Osteocyte (in vitro differentiated cells): ENCODE measurements at regions not wholly inside any gene's neighbourhood (a gene's known extent, or its start where the extent isn't known, plus 50 kb on each side); places are given as distances from the start of the nearest gene placed in this dataset.

Experiments
- DNase-seq: peaks from one replicate; pipeline ENCODE4 v3.0.0; 2021; ENCODE audit warnings: mixed read lengths; ENCODE audit not compliant: unreplicated experiment; ENCODE audit errors: extremely low spot score
- H3K27ac Mint-ChIP-seq: one replicate; pipeline ENCODE4 v1.8.0; 2021; ENCODE audit warnings: mild to moderate bottlenecking, mixed read lengths; ENCODE audit not compliant: unreplicated experiment
- H3K27me3 Mint-ChIP-seq: one replicate; pipeline ENCODE4 v1.8.0; 2021; ENCODE audit warnings: mixed read lengths; ENCODE audit not compliant: unreplicated experiment
- H3K36me3 Mint-ChIP-seq: one replicate; pipeline ENCODE4 v1.8.0; 2021; ENCODE audit warnings: mixed read lengths; ENCODE audit not compliant: unreplicated experiment
- H3K4me1 Mint-ChIP-seq: one replicate; pipeline ENCODE4 v1.8.0; 2021; ENCODE audit warnings: mixed read lengths; ENCODE audit not compliant: unreplicated experiment
- H3K4me3 Mint-ChIP-seq: one replicate; pipeline ENCODE4 v1.8.0; 2021; ENCODE audit warnings: mild to moderate bottlenecking, moderate library complexity, mixed read lengths; ENCODE audit not compliant: unreplicated experiment
- H3K9me3 Mint-ChIP-seq: one replicate; pipeline ENCODE4 v1.8.0; 2021; ENCODE audit warnings: mixed read lengths; ENCODE audit not compliant: unreplicated experiment
- CTCF ChIP-seq: fragments of 200-600 bp; sonication (generic); IDR thresholded peaks from 2 replicates; pipeline ENCODE4 v1.5.0; 2021; ENCODE audit warnings: antibody characterized with exemption, mild to moderate bottlenecking, moderate library complexity

GRCh38 chr10:47140761-47141348, 159.1 kb upstream of the GDF10 start:
- Mint-ChIP-seq H3K36me3 (no peaks in the 10 kb centered on the region), H3K9me3 (no peaks in the 10 kb centered on the region), H3K27me3 (no peaks in the 10 kb centered on the region), H3K4me3 (no peak overlapping the region), H3K4me1 (no peaks in the 10 kb centered on the region), H3K27ac (no peak overlapping the region)
- no peak for DNase-seq
- TF ChIP-seq CTCF = no peak

DNA sequence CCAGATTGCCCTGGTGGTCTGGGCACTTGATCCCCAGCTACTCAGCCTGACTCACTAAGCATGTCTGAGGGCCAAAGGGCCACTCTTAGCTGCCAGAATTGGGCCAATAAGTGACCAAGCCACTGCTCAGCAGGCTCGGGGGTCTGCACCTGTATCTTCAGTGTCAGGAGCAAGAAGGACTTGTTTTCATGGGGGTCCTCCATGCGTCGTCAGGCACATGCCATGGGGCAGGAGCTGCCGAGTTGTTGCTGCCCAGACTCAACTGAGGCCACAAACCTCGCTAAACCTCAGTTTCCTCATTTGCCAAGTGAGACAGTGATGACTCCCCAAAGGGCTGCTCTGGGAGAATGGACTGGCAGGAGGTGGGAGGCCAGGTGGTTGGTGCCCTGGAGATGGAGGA, 158.6 kb upstream of the GDF10 start:
- no peaks in the 10 kb centered on the region for H3K4me1 Mint-ChIP-seq
- no peak for TF ChIP-seq CTCF
- H3K27ac Mint-ChIP-seq = no peak overlapping the region
- no peak overlapping the region for H3K4me3 Mint-ChIP-seq
- H3K36me3 Mint-ChIP-seq = no peaks in the 10 kb centered on the region
- no peaks in the 10 kb centered on the region for H3K9me3 Mint-ChIP-seq
- no peaks in the 10 kb centered on the region for H3K27me3 Mint-ChIP-seq
- peak; percentile 79 for DNase-seq

- Mint-ChIP-seq H3K4me1 (no peaks in the 10 kb centered on the region), H3K27ac (no peak overlapping the region), H3K27me3 (peaks cover 4% of the 10 kb centered on the region), H3K9me3 (no peaks in the 10 kb centered on the region), H3K4me3 (no peak overlapping the region), H3K36me3 (no peaks in the 10 kb centered on the region)
- TF ChIP-seq CTCF = no peak
- DNase-seq = peak; percentile 68
These were observed 156.9 kb upstream of the GDF10 start for GRCh38 chr10:47143072-47143471.

GRCh38 chr10:47143473-47143872, 156.5 kb upstream of the GDF10 start:
- Mint-ChIP-seq H3K4me3 (no peak overlapping the region), H3K36me3 (no peaks in the 10 kb centered on the region), H3K27ac (no peak overlapping the region), H3K9me3 (no peaks in the 10 kb centered on the region), H3K27me3 (peaks cover 4% of the 10 kb centered on the region), H3K4me1 (no peaks in the 10 kb centered on the region)
- no peak for TF ChIP-seq CTCF
- DNase-seq = no peak

DNA sequence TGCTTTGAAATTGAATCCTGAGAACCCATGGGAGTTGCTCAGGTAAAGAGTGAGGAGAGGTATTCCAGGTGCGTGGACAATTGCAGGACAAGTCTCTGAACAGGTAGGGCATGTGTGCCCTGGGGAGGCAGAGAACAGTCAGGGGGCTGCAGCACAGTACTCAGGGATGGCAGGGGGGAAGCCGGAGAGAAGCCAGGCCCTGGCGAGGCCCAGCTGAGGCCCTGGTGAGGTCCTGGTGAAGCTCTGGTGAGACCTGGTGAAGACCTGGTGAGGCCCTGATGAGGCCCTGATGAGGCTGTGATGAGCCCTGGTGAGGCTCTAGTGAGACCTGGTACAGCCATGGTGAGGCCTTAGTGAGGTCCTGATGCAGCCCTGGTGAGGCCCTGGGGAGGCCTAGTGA, 155.5 kb upstream of the GDF10 start:
- no peaks in the 10 kb centered on the region for H3K9me3 Mint-ChIP-seq
- no peak for DNase-seq
- H3K4me3 Mint-ChIP-seq = no peak overlapping the region
- TF ChIP-seq CTCF = no peak
- no peaks in the 10 kb centered on the region for H3K36me3 Mint-ChIP-seq
- H3K27me3 Mint-ChIP-seq = peaks cover 12% of the 10 kb centered on the region
- H3K27ac Mint-ChIP-seq = no peak overlapping the region
- no peaks in the 10 kb centered on the region for H3K4me1 Mint-ChIP-seq
